Left lung (tissue), 4 donors: ENCODE measurements at regions not wholly inside any gene's neighbourhood (a gene's known extent, or its start where the extent isn't known, plus 50 kb on each side); places are given as distances from the start of the nearest gene placed in this dataset.

Source experiments
- ATAC-seq: fragments of 200-7000 bp; cut with Tn5 transposase; one replicate; pipeline ENCODE4 v1.9.1; 2020; ENCODE audit warnings: moderate library complexity
- DNase-seq, 4 donors: peaks; one replicate each; pipeline ENCODE4 v3.0.0-alpha.2; 2013 to 2020
- H3K27ac ChIP-seq, 2 donors: fragments of 200-600 bp; sonication (generic) in 1 of 2; one replicate each; pipeline versions ENCODE4 v1.5.0 to v1.8.0; 2020 to 2021
- H3K27me3 ChIP-seq, 2 donors: fragments of 200-600 bp; sonication (generic) in 1 of 2; one replicate each; pipeline versions ENCODE4 v1.5.0 to v1.8.0; 2020 to 2021
- H3K36me3 ChIP-seq, 2 donors: fragments of 200-600 bp; sonication (generic) in 1 of 2; one replicate each; pipeline versions ENCODE4 v1.5.0 to v1.8.0; 2020 to 2021
- H3K4me1 ChIP-seq, 2 donors: fragments of 200-600 bp; one replicate each; pipeline ENCODE4 v1.8.0; 2021
- H3K4me3 ChIP-seq, 2 donors: fragments of 200-600 bp; sonication (generic) in 1 of 2; one replicate each; pipeline versions ENCODE4 v1.5.0 to v1.8.0; 2020 to 2021; ENCODE audit warnings: mild to moderate bottlenecking in 1 of 2
- H3K9me3 ChIP-seq, 2 donors: fragments of 200-600 bp; sonication (generic) in 1 of 2; one replicate each; pipeline versions ENCODE4 v1.5.0 to v1.8.0; 2020 to 2021
- intact Hi-C, 2 donors: fragments of 100-400 bp; cut with DNase I; formaldehyde crosslinking; loops; one replicate each; pipeline versions ENCODE4 v1.11.2 to v1.14.2; 2022
- TF ChIP-seq, protein P1 (sequence below), 2 donors: fragments of 200-600 bp; sonication (generic) in 1 of 2; IDR thresholded peaks; one replicate each; pipeline versions ENCODE4 v1.5.0 to v1.8.0; 2021; ENCODE audit warnings: antibody characterized with exemption in 2 of 2
- donor health status: DM: no; HTN: yes; CAD: no.
- donor health status: DM: no; HTN: no; CAD: no.

DNA sequence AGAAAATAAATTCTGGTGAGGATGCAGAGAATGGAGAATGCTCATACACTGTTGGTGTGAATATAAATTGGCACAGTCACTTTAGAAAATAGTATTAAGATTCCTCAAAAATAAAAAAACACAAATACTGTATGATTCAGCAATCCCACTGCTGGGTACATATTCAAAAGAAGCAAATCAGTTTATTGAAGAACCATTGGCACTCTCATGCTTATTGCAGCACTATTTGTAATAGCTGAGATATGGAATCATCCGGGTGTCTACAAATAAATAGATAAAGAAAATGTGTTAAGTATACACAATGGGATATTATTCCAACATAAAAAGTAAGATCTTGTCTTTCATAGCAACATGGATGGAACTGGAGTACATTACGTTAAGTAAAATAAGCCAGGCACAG lies 579.4 kb upstream of the SEL1L start:
- TF ChIP-seq, protein P1, sequence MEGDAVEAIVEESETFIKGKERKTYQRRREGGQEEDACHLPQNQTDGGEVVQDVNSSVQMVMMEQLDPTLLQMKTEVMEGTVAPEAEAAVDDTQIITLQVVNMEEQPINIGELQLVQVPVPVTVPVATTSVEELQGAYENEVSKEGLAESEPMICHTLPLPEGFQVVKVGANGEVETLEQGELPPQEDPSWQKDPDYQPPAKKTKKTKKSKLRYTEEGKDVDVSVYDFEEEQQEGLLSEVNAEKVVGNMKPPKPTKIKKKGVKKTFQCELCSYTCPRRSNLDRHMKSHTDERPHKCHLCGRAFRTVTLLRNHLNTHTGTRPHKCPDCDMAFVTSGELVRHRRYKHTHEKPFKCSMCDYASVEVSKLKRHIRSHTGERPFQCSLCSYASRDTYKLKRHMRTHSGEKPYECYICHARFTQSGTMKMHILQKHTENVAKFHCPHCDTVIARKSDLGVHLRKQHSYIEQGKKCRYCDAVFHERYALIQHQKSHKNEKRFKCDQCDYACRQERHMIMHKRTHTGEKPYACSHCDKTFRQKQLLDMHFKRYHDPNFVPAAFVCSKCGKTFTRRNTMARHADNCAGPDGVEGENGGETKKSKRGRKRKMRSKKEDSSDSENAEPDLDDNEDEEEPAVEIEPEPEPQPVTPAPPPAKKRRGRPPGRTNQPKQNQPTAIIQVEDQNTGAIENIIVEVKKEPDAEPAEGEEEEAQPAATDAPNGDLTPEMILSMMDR (IDR thresholded peaks at IDR 0.05): no peak
- H3K4me3 ChIP-seq: no peak overlapping the region
- H3K9me3 ChIP-seq: peaks cover 0 to 9% of the 10 kb centered on the region in 2 donors
- no peaks in the 10 kb centered on the region for H3K27me3 ChIP-seq
- ATAC-seq (no peak), DNase-seq (no peak)
- no peaks in the 10 kb centered on the region for H3K4me1 ChIP-seq
- intact Hi-C loops: no loop called here
- H3K27ac ChIP-seq: no peak overlapping the region
- H3K36me3 ChIP-seq: no peaks in the 10 kb centered on the region

DNA sequence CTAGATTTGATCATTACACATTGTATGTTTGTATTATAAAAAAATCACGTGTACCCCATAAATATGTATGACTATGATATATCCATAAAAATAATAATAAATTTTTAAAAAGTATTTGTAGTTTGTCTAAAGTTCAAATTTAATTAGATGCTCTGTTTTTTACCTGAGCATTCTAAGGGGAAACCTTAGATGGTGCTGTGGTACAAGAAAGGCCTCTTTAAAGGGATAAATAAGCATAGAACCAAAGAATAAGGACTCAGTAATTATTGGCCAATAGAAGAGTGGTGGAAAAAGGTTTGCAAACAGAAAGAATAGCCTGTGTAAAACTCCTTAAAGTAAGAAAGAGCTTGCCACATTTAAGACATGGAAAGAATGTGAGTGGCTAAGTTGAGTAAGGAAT lies 580.1 kb upstream of the SEL1L start:
- H3K4me3 ChIP-seq: no peak overlapping the region
- H3K27ac ChIP-seq: no peak overlapping the region
- no peaks in the 10 kb centered on the region for H3K4me1 ChIP-seq
- H3K27me3 ChIP-seq: no peaks in the 10 kb centered on the region
- intact Hi-C loops: no loop called here
- TF ChIP-seq, protein P1 (IDR thresholded peaks at IDR 0.05): no peak
- ATAC-seq: no peak
- peaks cover 0 to 10% of the 10 kb centered on the region in 2 donors for H3K9me3 ChIP-seq
- no peaks in the 10 kb centered on the region for H3K36me3 ChIP-seq
- peak in 1 of 4 donors; percentile 1 for DNase-seq

DNA sequence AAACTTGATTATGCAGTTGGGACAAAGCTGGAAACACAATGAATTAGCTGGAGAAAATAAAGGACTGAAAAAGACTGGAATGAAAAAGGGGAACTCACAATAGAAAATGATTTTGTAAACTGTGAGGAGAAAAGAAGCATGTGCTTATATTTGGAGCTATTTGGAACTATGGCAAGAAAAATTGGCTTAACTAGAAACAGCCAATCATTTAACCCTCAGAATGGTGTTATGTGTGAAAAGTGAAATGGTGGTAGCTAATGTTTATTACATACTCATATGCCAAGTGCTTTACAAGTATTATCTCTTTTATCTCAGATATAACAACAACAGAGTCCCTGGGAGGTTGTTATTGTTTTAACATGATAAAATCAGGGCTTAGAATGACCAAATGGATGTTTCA lies 583.1 kb upstream of the SEL1L start:
- no peak overlapping the region for H3K27ac ChIP-seq
- H3K4me3 ChIP-seq: no peak overlapping the region
- ATAC-seq (no peak), DNase-seq (peak in 2 of 4 donors; percentile 11 to 24)
- H3K27me3 ChIP-seq: no peaks in the 10 kb centered on the region
- peaks cover 0 to 10% of the 10 kb centered on the region in 2 donors for H3K9me3 ChIP-seq
- TF ChIP-seq, protein P1 (IDR thresholded peaks at IDR 0.05): no peak
- H3K4me1 ChIP-seq: no peaks in the 10 kb centered on the region
- H3K36me3 ChIP-seq: no peaks in the 10 kb centered on the region
- intact Hi-C loops: no loop called here

DNA sequence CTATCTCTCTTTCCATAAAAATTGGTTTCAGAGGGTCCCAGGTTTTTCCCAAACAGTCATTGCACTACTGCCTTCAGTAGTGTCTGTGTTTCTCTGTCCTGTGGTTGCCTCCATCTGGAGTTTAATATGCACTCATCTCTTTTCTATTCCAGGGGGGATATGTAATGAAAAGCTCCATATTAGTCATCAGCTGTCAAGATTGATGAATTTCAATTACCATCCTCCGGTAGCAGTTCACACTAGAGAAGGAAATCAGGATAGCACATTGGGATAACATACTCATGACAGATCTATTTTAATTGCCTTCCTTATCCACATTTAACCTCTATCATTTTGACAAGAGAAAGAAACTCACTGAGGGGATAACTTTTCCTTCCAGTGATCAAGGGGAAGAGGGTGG lies 589.0 kb upstream of the SEL1L start:
- no peaks in the 10 kb centered on the region for H3K27me3 ChIP-seq
- H3K4me3 ChIP-seq: no peak overlapping the region
- H3K4me1 ChIP-seq: no peaks in the 10 kb centered on the region
- no peak for ATAC-seq
- H3K27ac ChIP-seq: no peak overlapping the region
- intact Hi-C loops: no loop called here
- DNase-seq: no peak
- H3K9me3 ChIP-seq: peaks cover 0 to 4% of the 10 kb centered on the region in 2 donors
- no peaks in the 10 kb centered on the region for H3K36me3 ChIP-seq
- TF ChIP-seq, protein P1 (IDR thresholded peaks at IDR 0.05): no peak

DNA sequence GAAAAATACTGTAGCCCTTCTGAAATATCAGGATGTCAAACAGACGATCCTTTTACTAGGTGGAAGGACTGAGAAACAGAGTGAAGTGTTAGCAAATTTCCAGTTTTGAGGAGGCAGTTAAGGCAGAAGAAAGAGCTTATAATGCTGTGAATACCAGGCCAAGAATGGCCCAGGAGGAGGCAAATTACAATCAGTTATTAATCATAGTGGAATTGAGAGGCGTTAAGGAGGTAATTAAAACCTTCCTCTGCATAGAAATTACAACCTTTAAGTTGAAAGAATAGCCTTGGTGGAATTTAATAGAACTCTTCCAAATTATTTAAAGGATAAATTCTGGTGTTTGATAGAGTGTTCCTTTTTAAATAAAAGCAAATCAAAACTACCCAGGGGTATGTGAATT lies 590.9 kb upstream of the SEL1L start:
- no peak overlapping the region for H3K4me3 ChIP-seq
- DNase-seq (no peak), ATAC-seq (no peak)
- no peaks in the 10 kb centered on the region for H3K27me3 ChIP-seq
- no peaks in the 10 kb centered on the region for H3K36me3 ChIP-seq
- no peaks in the 10 kb centered on the region for H3K4me1 ChIP-seq
- H3K9me3 ChIP-seq: no peaks in the 10 kb centered on the region
- TF ChIP-seq, protein P1 (IDR thresholded peaks at IDR 0.05): no peak
- H3K27ac ChIP-seq: no peak overlapping the region
- intact Hi-C loops: no loop called here
